Hematopoietic multipotent progenitor cell treated with erythropoietin and hydrocortisone succinate and interleukin-3 and kit ligand, for 6 days (in vitro differentiated cells): ENCODE measurements at regions not wholly inside any gene's neighbourhood (a gene's known extent, or its start where the extent isn't known, plus 50 kb on each side); places are given as distances from the start of the nearest gene placed in this dataset.

Experiments
- DNase-seq: peaks from one replicate; pipeline ENCODE4 v3.0.0-alpha.2; 2015

DNA sequence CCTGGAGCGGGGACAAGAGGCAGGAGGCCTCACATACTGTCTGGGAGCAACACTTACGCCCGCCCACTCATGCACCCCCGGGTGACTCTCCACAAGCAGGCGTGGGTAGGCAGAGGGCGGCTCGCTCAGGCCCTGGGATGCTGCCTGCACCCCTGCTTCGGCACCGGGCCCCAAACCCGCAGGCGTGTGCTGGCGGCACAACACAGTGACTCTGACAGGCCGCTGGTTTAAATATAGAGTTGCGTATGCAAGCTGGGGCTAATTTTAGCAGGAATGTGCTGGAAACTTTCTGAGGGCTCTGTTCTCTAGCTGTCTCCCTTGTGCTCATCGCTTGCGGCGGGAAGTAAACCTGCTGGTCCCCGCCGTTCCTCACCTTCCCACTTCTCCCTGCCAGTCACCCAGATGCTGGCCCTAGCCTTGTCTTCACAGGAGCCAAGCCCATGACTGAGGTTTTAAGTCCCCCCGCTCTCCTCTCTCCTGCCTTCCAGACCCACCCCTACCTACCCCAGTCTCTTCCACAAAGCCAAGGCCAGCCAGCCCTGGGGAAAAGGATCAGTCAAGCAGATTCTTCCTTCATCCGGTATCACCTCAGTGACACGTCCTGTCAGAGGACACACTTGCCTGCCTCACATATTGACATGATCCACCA is 94.5 kb upstream of the FOXP4 start:
- DNase-seq: no peak

DNA sequence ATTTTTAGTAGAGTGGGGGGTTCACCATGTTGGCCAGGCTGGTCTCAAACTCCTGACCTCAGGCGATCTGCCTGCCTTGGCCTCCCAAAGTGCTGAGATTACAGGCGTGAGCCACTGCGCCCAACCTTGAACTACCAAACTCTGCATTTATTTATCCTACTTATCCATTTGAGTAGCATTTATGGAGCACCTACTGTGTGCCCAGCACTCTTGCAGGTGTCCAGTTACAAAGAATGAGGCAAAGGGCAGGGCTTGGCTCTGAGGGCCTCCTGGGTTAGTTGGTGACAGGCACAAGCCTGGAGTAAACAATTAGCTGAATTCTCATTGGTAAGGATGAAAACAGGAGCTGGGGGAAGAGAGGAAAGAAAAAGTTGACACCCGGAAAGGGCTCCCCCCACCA is 93.4 kb upstream of the FOXP4 start:
- no peak for DNase-seq

DNA sequence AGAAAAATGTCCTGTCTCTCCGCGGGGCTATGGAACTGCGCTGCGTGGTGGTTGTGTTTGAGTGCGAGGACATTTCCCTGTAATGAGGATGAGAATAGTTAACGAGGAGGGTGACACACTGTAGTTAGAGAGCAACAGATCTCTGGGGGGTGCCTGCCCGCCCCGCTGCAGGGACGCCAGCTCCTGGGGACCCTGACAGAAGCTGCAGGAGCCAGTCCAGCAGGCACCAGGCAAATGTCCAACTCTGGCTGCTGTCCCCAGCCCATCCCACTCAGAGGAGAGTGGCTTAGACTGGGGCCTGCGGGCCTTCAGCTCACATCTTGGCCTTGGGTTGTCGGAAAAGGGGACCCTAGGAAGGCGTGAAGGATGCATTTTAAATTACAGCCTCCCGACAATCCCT is 92.9 kb upstream of the FOXP4 start:
- no peak for DNase-seq

GRCh38 chr6:41454189-41454789 is 91.9 kb upstream of the FOXP4 start:
- DNase-seq: no peak

GRCh38 chr6:41455410-41455809 is 90.8 kb upstream of the FOXP4 start:
- DNase-seq: no peak

DNA sequence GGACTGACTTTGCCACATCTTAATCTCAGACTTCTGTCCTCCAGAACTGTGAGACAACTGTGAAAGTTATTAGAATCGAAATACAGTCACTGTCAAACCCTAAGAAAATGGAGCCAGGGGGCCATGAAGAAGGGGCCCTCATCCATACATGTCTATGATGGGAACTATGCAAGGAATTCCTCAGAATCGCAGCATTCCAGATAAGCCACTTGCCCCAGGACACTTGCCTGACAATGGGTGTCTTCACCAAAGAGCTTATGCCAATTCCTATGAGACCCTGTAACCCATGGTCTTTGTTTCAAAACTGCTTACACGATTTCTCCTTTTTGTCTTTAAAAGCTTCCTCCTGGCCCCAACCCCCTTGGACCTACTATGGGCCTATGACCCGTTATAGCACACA is 90.4 kb upstream of the FOXP4 start:
- DNase-seq: no peak

GRCh38 chr6:41457303-41457670 is 88.9 kb upstream of the FOXP4 start:
- no peak for DNase-seq

- DNase-seq: no peak
Observed at GRCh38 chr6:41459738-41460137, 86.4 kb upstream of the FOXP4 start.

GRCh38 chr6:41460742-41461336 is 85.3 kb upstream of the FOXP4 start:
- peak; percentile 14 for DNase-seq

DNA sequence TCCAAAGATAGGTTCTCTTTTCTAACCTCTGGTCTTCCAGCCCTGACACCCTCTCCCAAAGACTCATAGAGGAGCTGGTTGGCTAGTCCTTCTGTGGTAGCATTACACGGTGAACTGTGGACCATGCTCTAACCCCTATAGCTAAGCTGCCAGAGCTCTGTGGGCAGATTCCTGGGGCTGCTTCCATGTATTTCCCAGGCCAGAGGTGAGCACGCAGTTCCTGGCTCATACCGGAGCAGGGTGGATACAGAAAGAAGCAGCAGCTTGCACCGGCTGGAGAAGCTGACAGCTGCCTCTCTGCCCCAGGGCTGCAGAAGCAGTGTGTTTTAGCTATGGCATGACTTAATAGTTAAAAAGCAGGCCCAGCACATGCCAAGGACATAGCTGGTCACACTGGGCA is 84.1 kb upstream of the FOXP4 start:
- no peak for DNase-seq

GRCh38 chr6:41463062-41463930 is 82.9 kb upstream of the FOXP4 start:
- peak; percentile 53 for DNase-seq

DNA sequence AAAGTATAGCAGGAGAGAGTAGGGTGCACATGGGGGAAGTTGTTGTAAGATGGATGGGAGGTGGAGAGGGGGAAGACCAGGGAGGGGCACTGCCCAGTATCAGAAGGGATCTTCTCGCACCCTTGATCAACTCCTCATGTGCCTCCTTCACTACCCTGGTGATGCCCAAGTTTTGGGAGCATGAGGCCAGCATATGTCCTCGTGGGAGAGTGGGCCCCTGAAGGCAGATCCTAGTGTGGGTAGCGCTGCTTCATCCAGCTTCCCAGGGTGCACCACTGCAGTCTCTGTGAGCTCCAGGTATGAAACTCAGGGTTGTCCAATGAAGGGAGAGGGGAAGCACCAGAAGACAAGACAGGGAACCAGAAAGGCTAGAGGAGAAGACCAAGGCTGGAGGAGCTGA is 82.2 kb upstream of the FOXP4 start:
- no peak for DNase-seq

GRCh38 chr6:41464481-41464880 is 81.7 kb upstream of the FOXP4 start:
- DNase-seq: no peak

GRCh38 chr6:41466437-41466990 is 79.7 kb upstream of the FOXP4 start:
- DNase-seq: peak; percentile 12

DNA sequence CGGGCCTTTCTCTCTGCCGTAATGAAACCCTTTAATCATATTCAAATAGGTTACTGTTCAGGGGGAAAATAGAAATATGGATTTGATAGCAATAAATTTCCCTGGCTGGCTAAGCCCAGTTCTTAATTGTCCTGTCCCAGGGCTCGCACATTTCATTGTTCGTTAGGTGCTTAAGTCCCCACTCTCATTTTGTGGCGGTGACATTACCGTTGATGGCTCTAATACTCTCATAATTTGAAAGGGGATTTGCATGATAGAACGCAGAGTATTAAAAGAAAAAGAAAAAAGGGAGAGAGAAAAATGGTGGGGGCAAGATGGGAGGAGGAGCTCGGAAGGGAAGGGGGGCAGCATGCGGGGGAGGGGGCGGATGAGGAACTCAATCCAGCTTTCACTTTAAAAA is 79.1 kb upstream of the FOXP4 start:
- DNase-seq: no peak

DNA sequence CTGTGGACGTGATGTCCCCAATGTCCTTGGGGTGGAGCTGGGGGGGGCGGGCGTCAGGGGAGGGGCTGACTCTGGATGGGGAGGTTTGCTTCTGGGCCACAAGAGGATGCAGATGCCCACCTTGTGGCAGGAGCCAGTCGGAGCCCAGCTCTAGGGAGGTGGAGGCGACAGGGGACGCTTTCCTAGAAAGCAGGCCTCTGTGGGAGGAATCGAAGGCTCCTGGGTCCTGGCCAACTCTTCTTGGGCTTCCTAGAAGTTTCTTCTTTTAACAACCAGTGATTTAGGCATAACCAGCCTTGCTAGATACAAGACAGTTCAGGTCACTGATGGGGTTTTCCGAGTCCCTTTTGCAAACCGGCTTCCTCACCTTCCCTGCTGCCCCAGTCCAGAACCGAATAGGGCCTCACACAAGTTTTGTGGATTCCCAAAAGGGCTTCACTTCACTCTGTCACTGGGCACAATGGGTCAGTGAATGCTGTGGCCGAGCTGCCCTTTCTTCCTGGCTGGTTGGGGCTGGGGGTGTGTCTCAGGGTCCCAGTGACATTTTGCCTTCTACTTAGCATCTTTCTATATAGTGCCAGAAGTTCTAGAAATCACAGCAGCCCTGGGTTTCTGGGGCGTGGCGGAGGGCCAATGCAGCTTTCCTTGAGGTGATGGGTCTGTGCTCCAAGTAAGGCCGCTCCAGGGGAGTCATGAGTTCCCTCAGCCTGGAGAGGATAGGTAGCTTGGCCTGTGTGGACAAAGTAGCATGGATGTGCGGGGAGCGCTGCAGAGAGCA is 78.4 kb upstream of the FOXP4 start:
- DNase-seq: no peak

- DNase-seq: no peak
Observed at GRCh38 chr6:41469156-41470028, 76.8 kb upstream of the FOXP4 start.

GRCh38 chr6:41470029-41470330 is 76.2 kb upstream of the FOXP4 start:
- DNase-seq: no peak

DNA sequence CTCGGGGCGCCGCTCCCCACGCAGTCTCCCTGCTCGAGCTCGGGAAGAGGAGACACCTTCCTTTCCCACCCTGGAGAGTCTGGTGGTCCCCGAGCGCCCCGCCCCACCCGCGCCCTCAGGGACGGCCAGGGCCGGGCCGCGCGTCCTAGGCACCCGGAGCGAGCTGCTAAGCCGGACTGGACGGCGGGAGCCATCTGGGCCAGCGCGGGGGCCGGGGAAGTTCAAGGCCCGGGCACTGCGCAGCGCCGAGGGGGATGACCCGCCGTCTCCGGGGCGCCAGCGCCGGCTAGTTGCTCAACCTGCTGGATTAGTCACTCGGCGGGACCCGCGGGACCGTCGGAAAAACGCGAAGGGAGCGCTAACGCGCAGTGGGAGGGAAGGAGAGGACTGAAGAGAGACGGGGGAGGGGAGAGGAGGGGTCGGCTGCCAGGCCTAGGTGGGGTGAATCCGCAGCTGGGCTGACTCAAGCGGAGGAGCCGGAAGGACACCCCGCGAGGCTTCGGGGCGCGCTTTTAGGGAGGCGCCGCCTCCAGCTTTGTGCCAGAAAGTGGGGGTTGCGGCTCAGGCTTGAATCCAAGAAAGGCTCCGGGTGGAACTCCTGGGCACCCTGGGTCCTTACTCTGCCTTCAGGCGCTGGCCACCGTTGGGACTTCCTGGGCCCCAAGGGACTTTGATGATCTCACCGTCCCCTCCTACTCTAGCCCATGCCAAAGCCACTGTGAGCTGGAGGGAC is 75.7 kb upstream of the FOXP4 start:
- no peak for DNase-seq

DNA sequence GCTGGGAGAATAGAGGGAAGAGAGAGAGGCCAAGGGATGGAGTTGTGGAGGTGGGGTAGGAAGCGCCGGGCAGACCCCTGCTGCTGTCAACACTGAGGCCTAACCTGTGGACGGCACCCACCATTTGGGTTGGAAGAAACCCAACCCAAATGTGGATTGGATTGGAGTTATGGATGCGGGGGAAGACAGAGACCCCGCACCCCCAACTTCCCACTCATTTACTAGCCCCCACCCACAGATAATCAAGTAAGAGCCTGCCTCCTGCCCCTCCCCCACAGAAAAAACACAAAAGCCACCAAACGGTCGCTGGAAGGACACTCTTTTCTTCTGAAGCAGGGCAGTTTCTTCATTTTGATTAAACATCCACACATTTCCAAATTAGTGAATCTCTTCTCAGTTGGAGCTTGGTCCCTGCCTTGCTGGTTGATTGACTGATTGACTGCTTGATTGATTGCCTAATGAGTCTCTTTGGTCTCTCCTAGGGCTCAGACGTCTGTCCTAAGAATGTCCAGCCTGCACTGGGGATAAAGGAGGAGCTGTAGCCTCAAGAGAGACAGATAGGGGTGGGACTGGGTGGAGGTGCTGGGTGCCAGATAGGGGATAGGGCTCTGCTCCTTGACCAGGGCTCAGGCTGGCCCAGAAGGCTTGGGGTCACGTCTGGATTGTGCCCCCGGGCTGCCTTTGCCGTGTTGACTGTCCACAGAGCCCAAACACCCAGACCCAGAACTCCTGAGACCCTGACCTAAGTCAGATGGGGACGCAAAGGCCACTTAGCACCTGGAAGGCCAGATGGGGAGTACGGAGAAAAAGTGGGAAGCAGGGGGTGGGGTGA is 74.9 kb upstream of the FOXP4 start:
- no peak for DNase-seq
